ENCODE measurements at regions not wholly inside any gene's neighbourhood (a gene's known extent, or its start where the extent isn't known, plus 50 kb on each side); places are given as distances from the start of the nearest gene placed in this dataset.
"Not testable (repeated sequence)": the region's sequence is repeated elsewhere in the genome, so short reads cannot be mapped to it uniquely, and the experiment has no call there.

DNA sequence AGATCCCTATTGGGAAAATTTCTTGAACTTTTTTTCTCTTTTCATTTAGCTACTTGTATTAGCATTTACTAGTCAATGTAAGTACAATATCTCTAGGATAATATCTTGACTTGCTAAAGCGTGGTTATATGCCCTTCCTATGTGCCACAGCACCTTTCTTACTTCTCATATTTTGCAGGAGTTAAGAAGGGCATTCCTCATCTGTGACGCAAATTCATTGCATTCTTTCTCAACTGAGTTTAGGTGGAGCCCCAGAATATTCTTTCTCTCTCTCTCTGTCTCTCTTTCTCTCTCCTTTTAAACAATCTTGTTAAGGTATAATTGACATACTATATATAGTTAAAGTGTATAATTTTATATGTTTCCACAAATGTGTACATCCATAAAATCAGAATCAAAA, 266.1 kb downstream of the RAB38 start:
- no peaks in the 10 kb centered on the region for H3K27me3 ChIP-seq (ENCODE audit: control insufficient read depth, insufficient read depth, low read length)
- no peaks in the 10 kb centered on the region for H3K4me1 ChIP-seq (ENCODE audit: control insufficient read depth, insufficient read depth, low read length)
- no peak overlapping the region for H3K9ac ChIP-seq (ENCODE audit: low read depth, low read length)
- H3K9me3 ChIP-seq (ENCODE audit: control insufficient read depth, insufficient read depth, low read length) = no peaks in the 10 kb centered on the region
- no peak overlapping the region for H3K4me3 ChIP-seq (ENCODE audit: low read depth, low read length)
- no peaks in the 10 kb centered on the region for H3K36me3 ChIP-seq (ENCODE audit: control insufficient read depth, insufficient read depth, low read length)

DNA sequence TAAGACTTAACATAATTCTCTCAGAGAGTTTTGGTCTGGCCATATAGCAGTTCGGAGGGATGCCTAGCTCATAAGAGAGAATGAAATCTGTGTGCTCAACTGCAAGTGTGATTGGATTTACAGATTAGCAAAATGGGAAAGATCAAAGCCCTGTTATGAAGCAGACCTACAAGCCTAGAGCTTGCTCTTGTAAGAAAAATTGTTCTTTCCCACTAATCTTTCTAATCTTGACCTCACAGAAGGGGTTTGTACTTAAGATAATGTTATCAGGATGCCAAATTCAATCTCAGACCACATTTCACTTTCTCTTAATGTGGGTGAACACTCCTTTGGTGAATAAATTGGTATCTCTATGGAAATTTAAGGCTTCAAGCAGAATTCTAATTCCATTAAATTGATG, 267.2 kb downstream of the RAB38 start:
- Histone ChIP-seq H3K9me3 (ENCODE audit: control insufficient read depth, insufficient read depth, low read length) (no peaks in the 10 kb centered on the region), H3K4me1 (ENCODE audit: control insufficient read depth, insufficient read depth, low read length) (no peaks in the 10 kb centered on the region), H3K27me3 (ENCODE audit: control insufficient read depth, insufficient read depth, low read length) (no peaks in the 10 kb centered on the region), H3K4me3 (ENCODE audit: low read depth, low read length) (no peak overlapping the region), H3K9ac (ENCODE audit: low read depth, low read length) (no peak overlapping the region), H3K36me3 (ENCODE audit: control insufficient read depth, insufficient read depth, low read length) (no peaks in the 10 kb centered on the region)

DNA sequence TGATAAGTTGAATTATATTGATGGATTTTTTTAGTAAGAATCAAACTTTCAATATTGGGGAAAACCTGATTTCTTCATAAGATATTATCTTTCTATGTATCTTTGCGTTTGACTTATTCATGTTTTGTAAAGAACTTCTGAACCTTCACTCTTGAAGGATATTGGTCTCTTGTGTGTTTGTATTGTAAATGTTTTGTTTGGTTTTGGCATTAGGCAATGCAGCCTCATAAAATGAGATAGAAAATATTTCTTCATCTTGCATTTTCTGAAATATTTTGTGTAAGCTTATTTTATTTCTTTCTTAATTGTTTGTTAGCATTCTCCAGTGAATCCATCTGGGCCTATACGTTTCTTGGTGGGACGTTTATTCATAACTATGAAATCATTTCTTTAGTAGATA, 271.9 kb downstream of the RAB38 start:
- Histone ChIP-seq H3K27me3 (ENCODE audit: control insufficient read depth, insufficient read depth, low read length) (no peaks in the 10 kb centered on the region), H3K9me3 (ENCODE audit: control insufficient read depth, insufficient read depth, low read length) (no peaks in the 10 kb centered on the region), H3K9ac (ENCODE audit: low read depth, low read length) (no peak overlapping the region), H3K36me3 (ENCODE audit: control insufficient read depth, insufficient read depth, low read length) (no peaks in the 10 kb centered on the region), H3K4me1 (ENCODE audit: control insufficient read depth, insufficient read depth, low read length) (no peaks in the 10 kb centered on the region), H3K4me3 (ENCODE audit: low read depth, low read length) (no peak overlapping the region)

DNA sequence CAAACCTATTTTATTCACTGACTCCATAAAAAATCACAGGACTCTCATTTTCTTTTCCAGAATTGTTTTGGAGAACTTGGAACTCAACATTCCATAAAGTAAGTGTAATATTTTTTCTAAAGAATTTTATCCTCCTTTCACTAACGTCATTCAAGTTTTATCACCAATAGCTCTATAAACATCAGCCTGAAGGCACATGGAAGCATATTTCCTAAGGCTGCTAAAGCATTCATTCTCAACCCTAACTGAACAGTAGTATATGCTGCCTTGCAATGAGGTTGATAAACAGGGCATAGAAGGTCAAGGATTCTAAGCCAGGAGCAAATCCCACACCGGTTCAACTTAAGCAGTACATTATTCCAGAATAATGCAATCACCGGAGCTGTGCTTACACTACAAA, 273.9 kb downstream of the RAB38 start:
- no peaks in the 10 kb centered on the region for H3K36me3 ChIP-seq (ENCODE audit: control insufficient read depth, insufficient read depth, low read length)
- H3K9me3 ChIP-seq (ENCODE audit: control insufficient read depth, insufficient read depth, low read length) = no peaks in the 10 kb centered on the region
- no peak overlapping the region for H3K4me3 ChIP-seq (ENCODE audit: low read depth, low read length)
- H3K27me3 ChIP-seq (ENCODE audit: control insufficient read depth, insufficient read depth, low read length) = no peaks in the 10 kb centered on the region
- H3K9ac ChIP-seq (ENCODE audit: low read depth, low read length) = no peak overlapping the region
- no peaks in the 10 kb centered on the region for H3K4me1 ChIP-seq (ENCODE audit: control insufficient read depth, insufficient read depth, low read length)

DNA sequence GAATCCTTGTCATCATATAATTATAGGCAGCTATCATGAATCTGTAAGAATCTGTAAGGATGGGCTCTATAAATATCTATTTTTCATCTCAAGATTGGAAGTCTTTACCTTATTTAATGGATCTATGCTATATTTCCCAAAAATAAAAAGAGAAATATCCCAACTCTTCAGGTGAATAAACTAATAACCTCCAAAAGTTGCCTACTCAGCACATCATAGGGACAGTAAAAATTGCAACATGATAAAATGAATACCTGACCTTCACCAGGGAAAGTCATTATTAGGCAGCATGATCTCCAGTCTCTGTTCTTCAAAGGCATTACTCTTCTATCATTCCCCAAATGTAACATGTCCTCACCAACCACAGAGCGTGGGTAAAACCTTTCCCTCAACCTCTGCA, 277.3 kb downstream of the RAB38 start:
- Histone ChIP-seq H3K36me3 (ENCODE audit: control insufficient read depth, insufficient read depth, low read length) (no peaks in the 10 kb centered on the region), H3K9ac (ENCODE audit: low read depth, low read length) (no peak overlapping the region), H3K4me1 (ENCODE audit: control insufficient read depth, insufficient read depth, low read length) (no peaks in the 10 kb centered on the region), H3K27me3 (ENCODE audit: control insufficient read depth, insufficient read depth, low read length) (no peaks in the 10 kb centered on the region), H3K9me3 (ENCODE audit: control insufficient read depth, insufficient read depth, low read length) (no peaks in the 10 kb centered on the region), H3K4me3 (ENCODE audit: low read depth, low read length) (no peak overlapping the region)

DNA sequence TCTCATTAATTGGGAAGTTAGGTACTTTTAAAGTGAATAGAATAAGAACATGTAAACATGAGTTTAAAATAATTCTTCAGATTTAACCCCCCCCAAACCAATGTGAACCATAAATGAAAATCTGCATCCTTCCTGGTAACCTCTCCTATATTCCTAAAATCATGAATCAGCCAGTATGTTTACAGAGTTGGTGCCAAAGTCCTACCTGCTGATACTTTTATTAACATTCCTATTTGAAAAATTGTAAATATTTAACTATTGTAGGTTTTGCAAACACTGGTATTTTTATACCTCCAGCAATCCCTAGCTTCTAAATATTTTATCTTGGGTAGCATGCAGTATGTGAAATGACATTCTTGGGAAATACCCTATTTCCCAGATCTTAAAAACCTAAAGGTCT, 278.2 kb downstream of the RAB38 start:
- no peaks in the 10 kb centered on the region for H3K36me3 ChIP-seq (ENCODE audit: control insufficient read depth, insufficient read depth, low read length)
- no peak overlapping the region for H3K9ac ChIP-seq (ENCODE audit: low read depth, low read length)
- H3K4me3 ChIP-seq (ENCODE audit: low read depth, low read length) = no peak overlapping the region
- no peaks in the 10 kb centered on the region for H3K9me3 ChIP-seq (ENCODE audit: control insufficient read depth, insufficient read depth, low read length)
- no peaks in the 10 kb centered on the region for H3K27me3 ChIP-seq (ENCODE audit: control insufficient read depth, insufficient read depth, low read length)
- no peaks in the 10 kb centered on the region for H3K4me1 ChIP-seq (ENCODE audit: control insufficient read depth, insufficient read depth, low read length)

DNA sequence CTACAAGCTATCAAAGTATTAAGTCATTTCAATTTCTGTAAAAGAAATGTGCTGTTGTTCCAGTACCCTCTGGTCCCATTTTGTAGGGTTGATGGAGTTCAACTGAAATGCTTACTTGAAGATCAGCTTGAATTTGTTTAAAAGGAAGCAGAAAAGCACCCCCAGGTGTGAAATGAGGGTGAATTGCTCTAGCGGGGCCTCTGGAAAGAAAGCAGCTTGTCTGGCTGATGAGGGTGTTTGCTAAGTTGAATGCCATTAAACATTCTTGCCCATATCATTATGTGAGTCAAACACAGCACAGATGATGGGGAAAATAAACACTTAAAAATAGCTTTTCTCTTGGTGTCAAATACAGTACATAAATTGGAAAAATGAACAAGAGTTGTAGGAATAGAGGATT, 280.3 kb downstream of the RAB38 start:
- no peaks in the 10 kb centered on the region for H3K36me3 ChIP-seq (ENCODE audit: control insufficient read depth, insufficient read depth, low read length)
- H3K9me3 ChIP-seq (ENCODE audit: control insufficient read depth, insufficient read depth, low read length) = no peaks in the 10 kb centered on the region
- no peaks in the 10 kb centered on the region for H3K27me3 ChIP-seq (ENCODE audit: control insufficient read depth, insufficient read depth, low read length)
- no peaks in the 10 kb centered on the region for H3K4me1 ChIP-seq (ENCODE audit: control insufficient read depth, insufficient read depth, low read length)
- H3K4me3 ChIP-seq (ENCODE audit: low read depth, low read length) = no peak overlapping the region
- no peak overlapping the region for H3K9ac ChIP-seq (ENCODE audit: low read depth, low read length)

DNA sequence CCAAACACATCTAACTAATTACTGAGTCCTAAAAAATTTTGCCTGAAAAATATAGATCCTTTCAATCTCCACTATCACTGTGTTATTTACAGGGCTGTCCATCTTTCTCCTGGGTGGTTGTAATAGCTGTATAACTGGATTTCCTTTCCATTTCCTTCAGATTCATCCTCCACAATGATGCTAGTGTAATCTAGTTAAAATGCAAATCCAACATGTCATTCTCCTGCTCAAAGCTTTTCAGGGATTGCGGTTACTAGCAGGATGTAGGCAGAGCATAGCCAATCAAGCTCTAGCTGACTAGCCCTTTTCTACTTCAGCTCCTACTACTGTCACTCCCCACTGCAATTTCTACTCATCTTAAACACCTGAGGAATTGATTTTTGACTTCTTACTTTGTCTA, 283.0 kb downstream of the RAB38 start:
- Histone ChIP-seq H3K4me1 (ENCODE audit: control insufficient read depth, insufficient read depth, low read length) (no peaks in the 10 kb centered on the region), H3K27me3 (ENCODE audit: control insufficient read depth, insufficient read depth, low read length) (no peaks in the 10 kb centered on the region), H3K4me3 (ENCODE audit: low read depth, low read length) (no peak overlapping the region), H3K36me3 (ENCODE audit: control insufficient read depth, insufficient read depth, low read length) (no peaks in the 10 kb centered on the region), H3K9me3 (ENCODE audit: control insufficient read depth, insufficient read depth, low read length) (no peaks in the 10 kb centered on the region), H3K9ac (ENCODE audit: low read depth, low read length) (no peak overlapping the region)

DNA sequence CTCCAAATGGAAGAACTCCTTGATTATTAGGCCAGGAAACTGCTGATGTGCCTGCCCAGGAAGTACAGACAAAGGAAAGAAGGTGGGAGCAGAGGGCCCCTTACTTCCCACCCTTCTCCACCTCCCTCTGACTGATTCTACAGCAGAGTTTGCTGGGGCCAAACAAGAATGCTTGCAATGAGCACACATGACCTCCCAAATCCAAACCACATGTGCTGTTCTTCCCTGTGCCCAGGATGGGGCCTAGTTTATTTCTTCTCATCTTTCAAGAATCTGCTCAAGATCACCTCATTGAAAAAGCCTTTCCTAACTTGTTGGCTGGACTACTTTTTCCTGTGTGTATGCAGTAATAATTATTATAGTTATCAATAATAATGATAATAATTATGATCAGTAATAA, 286.1 kb downstream of the RAB38 start:
- H3K9me3 ChIP-seq (ENCODE audit: control insufficient read depth, insufficient read depth, low read length) = no peaks in the 10 kb centered on the region
- H3K36me3 ChIP-seq (ENCODE audit: control insufficient read depth, insufficient read depth, low read length) = no peaks in the 10 kb centered on the region
- no peaks in the 10 kb centered on the region for H3K27me3 ChIP-seq (ENCODE audit: control insufficient read depth, insufficient read depth, low read length)
- H3K9ac ChIP-seq (ENCODE audit: low read depth, low read length) = no peak overlapping the region
- no peaks in the 10 kb centered on the region for H3K4me1 ChIP-seq (ENCODE audit: control insufficient read depth, insufficient read depth, low read length)
- no peak overlapping the region for H3K4me3 ChIP-seq (ENCODE audit: low read depth, low read length)

DNA sequence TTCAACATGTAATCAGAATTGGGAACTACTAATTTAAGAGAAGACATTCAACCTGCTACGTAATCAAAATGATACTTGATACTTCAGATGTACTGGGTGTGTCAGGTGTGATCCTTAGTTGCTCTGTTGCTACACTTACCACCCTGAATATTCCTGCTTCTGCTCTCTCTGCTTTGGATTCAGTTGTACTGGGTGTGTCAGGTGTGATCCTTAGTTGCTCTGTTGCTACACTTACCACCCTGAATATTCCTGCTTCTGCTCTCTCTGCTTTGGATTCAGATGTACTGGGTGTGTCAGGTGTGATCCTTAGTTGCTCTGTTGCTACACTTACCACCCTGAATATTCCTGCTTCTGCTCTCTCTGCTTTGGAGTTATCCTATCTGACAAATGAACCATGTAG, 290.2 kb downstream of the RAB38 start:
- H3K36me3 ChIP-seq (ENCODE audit: control insufficient read depth, insufficient read depth, low read length); H3K4me3 ChIP-seq (ENCODE audit: low read depth, low read length); H3K9me3 ChIP-seq (ENCODE audit: control insufficient read depth, insufficient read depth, low read length); H3K27me3 ChIP-seq (ENCODE audit: control insufficient read depth, insufficient read depth, low read length); H3K4me1 ChIP-seq (ENCODE audit: control insufficient read depth, insufficient read depth, low read length); H3K9ac ChIP-seq (ENCODE audit: low read depth, low read length): not testable (repeated sequence)

DNA sequence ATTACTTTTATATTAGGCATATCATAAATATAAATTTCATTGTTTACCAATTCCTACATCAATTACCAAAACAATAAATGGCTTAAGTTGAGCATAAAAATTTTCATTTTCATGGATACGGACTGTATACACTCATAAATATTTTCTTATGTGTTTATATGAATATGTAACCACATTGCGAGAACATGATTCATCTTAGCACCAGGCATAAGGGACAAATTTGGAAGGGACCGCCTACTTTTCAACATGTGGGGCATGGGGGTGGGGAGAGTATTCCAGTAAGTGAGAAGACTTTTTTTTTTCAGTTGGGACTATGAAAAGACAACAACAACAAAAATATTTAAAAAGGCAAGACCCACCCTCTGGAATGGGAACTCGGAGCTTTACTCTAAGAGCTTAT, 296.1 kb downstream of the RAB38 start:
- Histone ChIP-seq H3K4me3 (ENCODE audit: low read depth, low read length) (no peak overlapping the region), H3K36me3 (ENCODE audit: control insufficient read depth, insufficient read depth, low read length) (no peaks in the 10 kb centered on the region), H3K9me3 (ENCODE audit: control insufficient read depth, insufficient read depth, low read length) (no peaks in the 10 kb centered on the region), H3K4me1 (ENCODE audit: control insufficient read depth, insufficient read depth, low read length) (no peaks in the 10 kb centered on the region), H3K27me3 (ENCODE audit: control insufficient read depth, insufficient read depth, low read length) (no peaks in the 10 kb centered on the region), H3K9ac (ENCODE audit: low read depth, low read length) (no peak overlapping the region)

DNA sequence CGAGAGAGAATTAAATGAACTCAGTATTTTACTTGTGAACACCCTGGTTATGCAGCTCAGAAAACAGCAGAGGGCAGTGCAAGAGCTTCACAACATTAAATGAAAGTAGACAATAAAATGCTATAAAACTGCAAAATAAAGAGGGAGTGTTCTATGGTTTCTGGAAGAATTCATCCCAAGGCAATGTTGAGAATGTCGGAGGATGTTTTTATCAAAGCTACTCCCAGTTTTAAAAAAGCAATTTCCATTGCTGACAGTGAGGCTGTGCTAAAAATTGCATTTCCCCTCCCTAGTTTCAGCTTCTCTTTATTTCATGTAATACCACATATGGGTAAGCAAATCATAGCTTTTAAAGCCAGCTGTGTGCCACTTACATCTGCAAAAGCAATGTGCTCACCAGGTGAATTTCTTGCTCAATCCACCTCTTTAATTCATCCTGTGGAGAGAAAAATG, 296.8 kb downstream of the RAB38 start:
- Histone ChIP-seq H3K36me3 (ENCODE audit: control insufficient read depth, insufficient read depth, low read length) (no peaks in the 10 kb centered on the region), H3K27me3 (ENCODE audit: control insufficient read depth, insufficient read depth, low read length) (no peaks in the 10 kb centered on the region), H3K4me1 (ENCODE audit: control insufficient read depth, insufficient read depth, low read length) (no peaks in the 10 kb centered on the region), H3K9me3 (ENCODE audit: control insufficient read depth, insufficient read depth, low read length) (no peaks in the 10 kb centered on the region), H3K4me3 (ENCODE audit: low read depth, low read length) (no peak overlapping the region), H3K9ac (ENCODE audit: low read depth, low read length) (no peak overlapping the region)

DNA sequence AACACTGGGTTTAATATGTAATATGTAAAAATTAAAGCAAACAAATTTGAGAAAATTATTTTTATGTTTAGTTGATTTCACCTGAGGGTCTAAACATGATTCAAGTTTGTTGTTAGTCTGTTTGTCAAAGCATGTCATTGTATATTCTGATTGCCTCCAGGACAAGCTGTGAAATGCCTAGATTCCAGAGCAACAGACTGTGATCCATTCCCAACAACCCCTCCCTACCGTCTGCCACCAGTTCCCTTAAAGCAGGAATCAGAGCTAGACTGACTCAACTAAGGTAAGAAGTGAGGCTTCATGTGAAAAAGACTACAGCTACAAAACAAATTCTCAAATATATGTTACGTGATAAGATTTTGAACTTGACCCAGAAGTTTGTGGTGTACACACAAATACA, 304.2 kb downstream of the RAB38 start:
- Histone ChIP-seq H3K36me3 (ENCODE audit: control insufficient read depth, insufficient read depth, low read length) (no peaks in the 10 kb centered on the region), H3K27me3 (ENCODE audit: control insufficient read depth, insufficient read depth, low read length) (no peaks in the 10 kb centered on the region), H3K9me3 (ENCODE audit: control insufficient read depth, insufficient read depth, low read length) (no peaks in the 10 kb centered on the region), H3K4me3 (ENCODE audit: low read depth, low read length) (no peak overlapping the region), H3K9ac (ENCODE audit: low read depth, low read length) (no peak overlapping the region), H3K4me1 (ENCODE audit: control insufficient read depth, insufficient read depth, low read length) (no peaks in the 10 kb centered on the region)

Data from iPS-15b (cell line).